Bronchial epithelial cell (primary cell): ENCODE measurements at regions not wholly inside any gene's neighbourhood (a gene's known extent, or its start where the extent isn't known, plus 50 kb on each side); places are given as distances from the start of the nearest gene placed in this dataset.

Source experiments
- DNase-seq: peaks from one replicate; pipeline ENCODE4 v3.0.0-alpha.2; 2010; ENCODE audit warnings: low read depth
- FAIRE-seq: peaks from 2 replicates; lab custom pipeline; 2011; peaks lifted over from hg19 to GRCh38; lab: Jason Lieb, UNC
- H3K27me3 ChIP-seq: 2 replicates; pipeline ENCODE4 v1.5.1; 2011; ENCODE audit warnings: low read length; ENCODE audit not compliant: control insufficient read depth, insufficient read depth
- H3K36me3 ChIP-seq: 2 replicates; pipeline ENCODE4 v1.5.1; 2011; ENCODE audit warnings: low read length; ENCODE audit not compliant: control insufficient read depth, insufficient read depth
- H3K4me3 ChIP-seq: 2 replicates; pipeline ENCODE4 v1.5.1; 2011; ENCODE audit warnings: mild to moderate bottlenecking, low read depth, low read length, control low read depth
- TF ChIP-seq, protein P1 (sequence below): IDR thresholded peaks from 2 replicates; pipeline ENCODE4 v1.5.1; 2011; ENCODE audit warnings: mild to moderate bottlenecking, moderate library complexity, low read length, control low read depth, inconsistent platforms; ENCODE audit not compliant: insufficient read depth, severe bottlenecking

DNA sequence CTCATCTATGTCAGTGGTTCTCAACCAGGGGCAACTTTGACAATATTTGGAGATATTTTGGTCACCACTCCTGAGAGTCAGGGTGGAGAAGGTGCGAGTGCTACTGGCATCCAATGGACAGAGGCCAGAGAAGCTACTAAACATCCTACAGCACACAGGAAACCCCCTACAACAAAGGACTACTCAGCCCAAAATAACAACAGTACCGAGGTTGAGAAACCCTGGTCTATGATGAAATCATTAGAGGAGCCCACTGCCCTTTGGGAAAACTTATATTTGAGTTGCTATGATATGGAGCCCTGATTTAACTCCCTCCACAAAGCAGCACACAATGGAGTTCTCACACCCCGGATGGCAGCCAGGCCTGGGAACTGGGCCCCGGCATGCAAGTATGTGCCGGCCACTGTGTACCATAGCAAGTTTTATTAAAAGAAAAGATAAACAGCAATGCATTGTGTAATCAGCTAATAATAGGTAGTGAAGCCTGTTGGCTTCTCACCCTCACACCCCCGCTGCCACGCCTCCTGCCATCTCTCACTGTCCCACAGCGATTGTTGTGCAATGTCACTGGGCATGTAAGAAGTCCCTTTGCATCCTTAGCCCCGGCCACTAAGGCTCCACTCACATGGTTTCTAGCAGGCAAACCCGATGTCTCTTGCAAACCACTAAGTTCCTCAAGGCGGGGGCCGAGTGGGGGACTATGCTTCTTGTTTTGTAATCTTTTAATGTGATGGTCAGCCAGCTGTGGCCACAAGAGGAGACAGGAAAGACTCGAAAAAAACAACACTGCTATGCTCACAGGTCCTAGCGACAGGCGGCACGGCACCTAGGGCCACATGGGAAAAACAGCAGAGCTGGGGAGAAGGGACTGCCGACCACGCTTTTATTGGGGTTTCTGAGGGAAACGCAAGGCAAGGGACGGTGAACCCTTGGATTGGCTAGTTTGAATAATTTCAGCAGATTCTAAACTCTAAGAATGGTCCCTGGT, 110.0 kb downstream of the AQP9 start:
- TF ChIP-seq, protein P1, sequence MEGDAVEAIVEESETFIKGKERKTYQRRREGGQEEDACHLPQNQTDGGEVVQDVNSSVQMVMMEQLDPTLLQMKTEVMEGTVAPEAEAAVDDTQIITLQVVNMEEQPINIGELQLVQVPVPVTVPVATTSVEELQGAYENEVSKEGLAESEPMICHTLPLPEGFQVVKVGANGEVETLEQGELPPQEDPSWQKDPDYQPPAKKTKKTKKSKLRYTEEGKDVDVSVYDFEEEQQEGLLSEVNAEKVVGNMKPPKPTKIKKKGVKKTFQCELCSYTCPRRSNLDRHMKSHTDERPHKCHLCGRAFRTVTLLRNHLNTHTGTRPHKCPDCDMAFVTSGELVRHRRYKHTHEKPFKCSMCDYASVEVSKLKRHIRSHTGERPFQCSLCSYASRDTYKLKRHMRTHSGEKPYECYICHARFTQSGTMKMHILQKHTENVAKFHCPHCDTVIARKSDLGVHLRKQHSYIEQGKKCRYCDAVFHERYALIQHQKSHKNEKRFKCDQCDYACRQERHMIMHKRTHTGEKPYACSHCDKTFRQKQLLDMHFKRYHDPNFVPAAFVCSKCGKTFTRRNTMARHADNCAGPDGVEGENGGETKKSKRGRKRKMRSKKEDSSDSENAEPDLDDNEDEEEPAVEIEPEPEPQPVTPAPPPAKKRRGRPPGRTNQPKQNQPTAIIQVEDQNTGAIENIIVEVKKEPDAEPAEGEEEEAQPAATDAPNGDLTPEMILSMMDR: no peak
- Histone ChIP-seq H3K27me3 (no peaks in the 10 kb centered on the region), H3K4me3 (no peak overlapping the region), H3K36me3 (no peaks in the 10 kb centered on the region)
- DNase-seq (no peak), FAIRE-seq (no peak)

DNA sequence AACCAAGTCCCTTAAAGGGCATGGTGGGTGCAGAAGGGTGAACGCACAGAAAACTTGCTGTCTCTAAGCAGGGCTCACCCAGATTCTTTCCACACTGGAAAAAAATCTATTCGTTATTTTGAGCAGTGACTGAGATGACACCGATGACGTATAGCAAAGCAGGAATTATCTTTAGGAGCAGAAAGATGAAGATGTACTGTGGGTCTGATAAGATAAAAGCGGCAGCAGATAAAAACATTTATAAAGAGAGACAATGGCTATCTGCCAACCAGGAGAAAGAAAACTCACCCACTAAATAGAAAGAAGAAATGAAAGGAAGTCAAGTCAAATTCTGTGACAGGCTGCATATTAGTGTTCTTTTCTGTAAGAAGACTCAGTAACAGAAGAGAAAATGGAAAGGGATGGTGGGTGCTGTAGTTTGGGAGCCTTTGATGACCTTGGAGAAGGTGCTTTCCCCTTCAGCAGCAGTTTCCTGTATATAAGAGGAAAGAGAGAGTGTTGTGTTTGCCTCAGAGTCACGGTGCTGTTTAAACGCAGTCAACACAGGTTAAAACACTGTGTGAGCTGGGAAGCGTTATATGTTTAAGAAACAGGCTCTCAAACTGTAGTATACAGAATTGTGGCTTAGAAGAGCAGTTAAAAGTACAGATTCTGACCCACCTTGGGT, 111.6 kb downstream of the AQP9 start:
- H3K4me3 ChIP-seq: no peak overlapping the region
- no peaks in the 10 kb centered on the region for H3K27me3 ChIP-seq
- H3K36me3 ChIP-seq: no peaks in the 10 kb centered on the region
- TF ChIP-seq, protein P1: no peak
- no peak for DNase-seq
- FAIRE-seq: no peak

DNA sequence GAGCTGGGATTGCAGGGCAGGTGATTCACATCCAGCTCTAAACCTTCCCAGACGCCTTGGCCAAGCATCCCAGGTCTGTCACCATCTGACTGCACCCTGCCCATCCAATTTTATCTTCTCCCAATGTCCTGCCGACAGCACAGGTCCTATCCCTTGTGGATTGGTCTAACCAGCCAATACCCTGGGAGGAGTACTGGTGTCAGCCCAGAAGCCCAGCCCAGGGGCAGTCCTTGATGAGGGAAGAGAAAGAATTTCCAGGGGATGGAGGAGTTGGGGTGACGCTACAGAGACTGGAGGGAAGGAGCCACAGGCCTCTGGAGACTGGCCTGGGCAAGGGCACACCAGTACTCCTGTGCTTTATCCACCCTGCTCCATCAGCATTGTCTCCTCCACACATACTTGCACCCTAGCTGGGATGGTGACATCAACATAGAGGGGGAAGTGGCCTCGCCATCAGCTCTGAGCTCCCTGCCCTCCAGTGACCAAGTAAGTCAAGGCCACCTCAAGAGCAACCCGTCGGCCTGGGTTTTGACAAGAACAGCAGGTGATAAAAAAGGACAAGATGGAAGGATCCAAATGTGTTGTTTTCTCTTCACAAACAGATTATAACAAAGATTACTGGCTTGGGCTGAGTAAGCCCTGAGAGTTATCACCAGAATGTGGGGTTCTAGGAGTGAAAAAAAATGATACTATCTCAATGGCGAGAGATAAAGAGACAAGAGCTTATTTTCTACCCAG, 114.6 kb downstream of the AQP9 start:
- FAIRE-seq: no peak
- Histone ChIP-seq H3K4me3 (no peak overlapping the region), H3K27me3 (no peaks in the 10 kb centered on the region), H3K36me3 (no peaks in the 10 kb centered on the region)
- DNase-seq: no peak
- TF ChIP-seq, protein P1: no peak

DNA sequence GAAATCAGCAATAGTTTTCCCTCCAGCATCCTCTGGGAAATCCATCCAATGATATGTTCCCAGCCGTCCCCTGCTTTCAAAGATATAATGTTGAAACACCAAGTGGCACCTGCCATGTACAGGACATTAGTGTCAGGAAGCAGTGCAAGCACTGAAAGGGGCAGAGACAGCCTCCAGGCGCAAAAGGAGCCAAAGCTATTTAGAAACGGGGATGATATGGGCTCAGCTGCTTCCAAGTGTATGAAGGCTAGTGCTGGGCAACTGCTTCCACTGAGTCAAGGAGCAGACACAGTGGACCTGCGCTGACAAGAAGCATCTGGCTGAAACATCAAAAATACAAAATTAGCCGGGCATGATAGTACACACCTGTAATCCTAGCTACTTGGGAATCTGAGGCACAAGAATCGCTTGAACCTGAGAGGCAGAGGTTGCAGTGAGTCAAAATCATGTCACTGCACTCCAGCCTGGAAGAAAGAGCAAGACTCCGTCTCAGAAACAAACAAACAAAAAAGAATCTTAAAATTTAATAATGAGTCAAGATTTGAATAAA, 119.7 kb downstream of the AQP9 start:
- Histone ChIP-seq H3K4me3 (no peak overlapping the region), H3K27me3 (no peaks in the 10 kb centered on the region), H3K36me3 (no peaks in the 10 kb centered on the region)
- TF ChIP-seq, protein P1: no peak
- peak; percentile 81 for DNase-seq
- no peak for FAIRE-seq

DNA sequence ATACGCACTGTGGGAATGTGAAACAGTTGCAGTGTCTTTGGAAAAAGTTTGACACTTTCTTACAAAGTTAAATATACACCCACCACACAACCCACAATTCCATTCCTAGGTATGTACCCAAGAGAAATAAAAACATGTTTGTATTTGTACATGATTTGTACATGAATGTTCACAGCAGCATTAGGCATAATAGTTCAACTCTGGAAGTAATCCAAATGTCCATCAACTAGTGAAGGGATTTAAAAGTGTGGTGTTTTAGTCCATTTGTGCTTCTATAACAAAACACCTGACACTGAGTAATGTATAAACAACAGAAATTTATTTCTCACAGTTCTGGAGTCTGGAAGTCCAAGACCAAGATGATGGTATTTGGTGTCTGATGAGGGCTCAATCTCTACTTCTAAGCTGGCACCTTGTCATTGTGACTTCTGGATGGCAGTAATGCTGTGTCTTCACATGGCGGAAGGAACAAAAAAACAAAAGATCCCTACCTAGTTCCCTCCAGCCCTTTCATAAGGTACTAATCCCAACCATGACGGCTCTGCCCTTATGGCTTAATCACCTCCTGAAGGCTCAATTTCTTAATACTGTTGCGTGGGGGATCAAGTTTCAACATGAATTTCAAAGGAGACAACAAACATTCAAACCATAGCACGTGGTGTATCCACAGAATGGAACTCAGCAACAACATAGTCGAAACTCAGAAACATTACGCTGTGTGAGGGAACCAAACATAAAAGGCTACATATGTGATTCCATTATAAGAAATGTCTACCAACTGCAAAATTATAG, 120.5 kb downstream of the AQP9 start:
- TF ChIP-seq, protein P1: no peak
- no peaks in the 10 kb centered on the region for H3K36me3 ChIP-seq
- H3K27me3 ChIP-seq: no peaks in the 10 kb centered on the region
- H3K4me3 ChIP-seq: no peak overlapping the region
- peak; percentile 96 for FAIRE-seq
- DNase-seq: peak; percentile 98
